Activated T-helper 9 cell treated with anti-CD3 and anti-CD28 coated beads, Interleukin-2, amount 50 U/mL, for 16 hours (primary cell): ENCODE measurements at regions not wholly inside any gene's neighbourhood (a gene's known extent, or its start where the extent isn't known, plus 50 kb on each side); places are given as distances from the start of the nearest gene placed in this dataset.

ENCODE experiments used
- DNase-seq: peaks from one replicate; pipeline ENCODE4 v3.0.0-alpha.2; 2020; ENCODE audit warnings: low read depth

DNA sequence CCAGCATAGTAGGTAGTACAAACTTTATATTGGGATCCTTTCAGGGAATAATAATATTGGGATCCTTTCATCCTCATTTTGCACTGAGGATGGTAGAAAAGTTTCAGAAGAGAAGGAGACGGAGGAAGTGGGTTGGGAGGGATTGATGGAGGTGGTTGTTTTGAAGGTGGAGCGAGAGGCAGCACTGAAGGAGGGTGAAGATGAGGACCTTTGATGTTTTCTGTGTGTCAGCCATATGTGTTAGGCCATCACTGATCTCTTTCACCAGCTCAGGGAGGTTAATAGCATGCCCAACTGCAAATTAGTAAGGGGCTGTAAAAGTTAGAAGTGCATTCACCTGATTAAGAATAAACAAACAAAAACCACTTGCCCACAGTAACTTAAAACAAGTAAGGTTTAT, 275.5 kb upstream of the B3GAT1 start:
- DNase-seq, result no peak

DNA sequence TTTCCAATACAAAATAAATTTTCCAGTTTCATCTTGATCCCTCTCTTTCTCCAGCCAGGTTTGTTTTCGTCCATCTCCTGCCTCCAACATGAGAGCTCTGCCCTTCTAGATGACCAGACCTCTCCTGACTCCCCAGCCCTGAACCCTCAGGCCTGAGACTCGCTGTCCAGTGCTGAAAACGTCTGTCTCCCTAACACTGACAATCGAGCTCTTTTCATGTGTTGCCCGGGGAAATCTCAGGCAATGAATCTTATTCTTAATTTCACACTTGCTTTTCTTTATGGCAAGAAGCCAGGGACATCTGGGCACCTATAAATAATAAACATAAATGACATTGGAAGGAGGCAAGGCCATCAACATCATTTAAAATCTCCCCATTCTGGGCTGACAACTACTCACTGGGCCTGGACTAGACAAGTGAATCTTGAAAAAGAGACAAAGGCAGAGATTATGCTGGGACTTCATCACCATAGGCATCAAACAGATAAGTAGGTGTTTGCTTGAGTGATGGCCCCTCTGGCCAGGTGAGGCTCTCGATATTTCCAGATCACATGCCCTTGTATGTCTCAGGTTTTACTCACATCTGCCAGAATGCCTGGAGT, 274.5 kb upstream of the B3GAT1 start:
- DNase-seq, result no peak

DNA sequence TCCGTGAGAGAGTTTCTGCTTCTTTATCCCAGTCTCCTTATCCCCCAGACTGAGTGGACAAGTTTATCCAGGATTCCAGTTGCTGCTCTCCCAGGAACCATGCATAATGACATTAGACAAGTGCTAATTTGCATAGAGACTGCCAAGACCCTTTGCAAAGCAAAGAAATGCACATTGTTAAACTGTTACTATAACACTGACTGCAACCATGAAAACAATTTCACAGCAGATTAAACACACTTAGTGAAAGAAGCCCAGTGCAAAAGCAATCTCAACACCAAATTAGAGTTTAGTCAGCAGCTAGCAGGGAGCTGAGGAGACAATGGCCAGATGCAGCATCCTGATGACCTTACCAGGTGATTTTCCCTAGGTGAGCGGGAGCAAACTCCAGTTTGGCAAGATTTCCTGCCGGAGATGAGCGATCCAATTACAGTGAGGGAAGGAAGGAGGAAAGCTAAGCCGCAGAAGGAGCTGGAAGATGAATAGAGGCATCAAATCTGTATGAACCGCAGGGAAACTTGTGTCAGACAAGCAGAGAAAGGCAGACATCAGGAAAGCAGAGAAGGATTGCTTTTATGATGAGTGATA, 273.8 kb upstream of the B3GAT1 start:
- no peak for DNase-seq

DNA sequence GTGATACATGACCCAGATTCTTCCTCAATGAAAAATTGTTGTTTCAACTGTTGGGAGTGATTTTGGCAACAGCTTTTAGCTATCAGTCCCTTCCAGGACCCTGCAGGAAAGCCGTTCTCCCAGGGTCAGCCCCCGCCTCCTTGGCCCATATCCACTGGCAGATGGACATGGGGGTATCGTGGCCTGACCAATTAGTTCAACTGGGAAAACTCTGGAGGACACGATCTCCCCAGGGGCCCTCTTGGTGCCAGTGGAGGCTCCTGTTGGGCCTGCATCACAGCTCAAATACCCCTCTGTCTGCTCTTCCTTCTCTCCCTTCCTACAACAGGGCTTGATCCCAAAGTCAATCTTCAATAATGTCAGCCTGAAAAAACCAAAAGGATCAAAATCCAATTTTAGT, 272.5 kb upstream of the B3GAT1 start:
- no peak for DNase-seq

DNA sequence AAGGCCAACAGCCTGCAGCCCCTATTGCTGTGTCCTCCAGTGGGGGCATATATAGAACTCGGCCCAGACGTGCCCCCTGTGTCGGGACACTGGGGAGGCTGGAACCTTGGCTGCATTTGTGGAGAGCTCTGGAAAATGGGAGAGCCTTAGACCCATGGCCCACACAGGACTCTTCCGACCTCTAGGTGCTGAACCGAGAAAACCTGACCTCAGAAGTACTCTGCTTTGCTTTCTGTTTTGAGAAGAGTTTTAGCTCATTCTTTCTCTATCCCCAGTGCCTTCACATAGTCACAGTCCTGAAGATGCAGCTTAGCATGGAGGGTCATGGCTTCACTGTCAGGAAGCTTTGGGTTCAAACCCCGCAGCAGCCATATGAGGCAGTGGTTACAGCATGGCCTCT, 271.8 kb upstream of the B3GAT1 start:
- DNase-seq, result no peak

DNA sequence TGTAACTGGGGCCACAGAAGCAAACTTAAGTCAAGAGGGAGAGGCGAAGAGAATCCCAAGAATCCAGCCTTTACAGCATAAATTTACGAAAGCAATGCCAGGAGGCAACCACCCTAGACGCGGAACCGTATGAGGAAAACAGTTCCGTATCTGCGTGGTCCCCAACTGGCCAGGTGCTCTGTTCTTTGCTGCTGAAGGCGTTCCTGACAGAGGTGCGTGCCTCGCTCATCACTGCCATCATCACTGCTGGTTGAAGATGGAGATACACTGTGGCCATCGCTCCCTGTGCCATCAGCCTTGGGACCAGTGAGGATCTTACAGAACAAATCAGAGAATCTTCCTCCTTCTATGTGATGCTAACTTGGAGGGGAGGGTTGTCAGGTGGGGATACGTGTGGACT, 270.5 kb upstream of the B3GAT1 start:
- DNase-seq, result no peak

DNA sequence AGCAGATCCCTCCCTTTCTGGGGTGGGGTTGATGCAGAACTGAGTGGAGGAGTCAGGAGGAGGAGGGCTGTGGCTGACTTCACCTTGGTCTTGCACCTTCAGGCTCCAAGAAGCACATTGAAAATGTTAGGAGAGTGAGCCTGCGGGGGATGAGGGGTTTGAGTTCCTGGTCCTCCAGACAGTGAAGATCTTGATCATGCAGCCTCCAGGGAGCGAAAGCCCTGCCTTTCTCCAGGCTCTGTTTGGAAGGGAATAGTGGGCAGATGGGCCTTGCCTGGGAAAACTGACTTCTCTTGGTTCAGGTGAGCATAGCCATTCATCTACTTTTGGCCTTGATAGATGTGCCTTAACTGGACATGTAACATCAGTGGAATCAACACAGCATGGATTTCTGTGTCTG, 267.6 kb upstream of the B3GAT1 start:
- DNase-seq, result no peak

DNA sequence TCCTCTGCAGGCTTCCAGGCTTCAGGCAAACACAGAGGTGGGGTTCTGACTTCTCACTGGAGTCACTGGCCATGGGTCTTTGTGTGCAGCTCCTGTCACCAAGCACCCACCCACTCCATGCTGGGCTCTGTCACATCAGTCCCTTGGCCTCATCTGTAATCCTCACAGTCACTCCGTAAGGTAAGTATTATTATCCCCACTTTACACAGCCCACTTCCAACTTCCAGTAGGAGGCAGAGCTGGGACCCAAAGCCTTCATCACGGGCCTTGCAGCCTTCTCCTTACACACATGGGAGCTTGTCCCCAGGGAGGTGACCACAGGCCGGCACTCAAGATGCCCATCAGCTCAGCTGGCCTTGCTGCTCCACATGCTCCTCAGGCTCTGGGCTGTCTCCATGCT, 266.7 kb upstream of the B3GAT1 start:
- DNase-seq, result no peak

DNA sequence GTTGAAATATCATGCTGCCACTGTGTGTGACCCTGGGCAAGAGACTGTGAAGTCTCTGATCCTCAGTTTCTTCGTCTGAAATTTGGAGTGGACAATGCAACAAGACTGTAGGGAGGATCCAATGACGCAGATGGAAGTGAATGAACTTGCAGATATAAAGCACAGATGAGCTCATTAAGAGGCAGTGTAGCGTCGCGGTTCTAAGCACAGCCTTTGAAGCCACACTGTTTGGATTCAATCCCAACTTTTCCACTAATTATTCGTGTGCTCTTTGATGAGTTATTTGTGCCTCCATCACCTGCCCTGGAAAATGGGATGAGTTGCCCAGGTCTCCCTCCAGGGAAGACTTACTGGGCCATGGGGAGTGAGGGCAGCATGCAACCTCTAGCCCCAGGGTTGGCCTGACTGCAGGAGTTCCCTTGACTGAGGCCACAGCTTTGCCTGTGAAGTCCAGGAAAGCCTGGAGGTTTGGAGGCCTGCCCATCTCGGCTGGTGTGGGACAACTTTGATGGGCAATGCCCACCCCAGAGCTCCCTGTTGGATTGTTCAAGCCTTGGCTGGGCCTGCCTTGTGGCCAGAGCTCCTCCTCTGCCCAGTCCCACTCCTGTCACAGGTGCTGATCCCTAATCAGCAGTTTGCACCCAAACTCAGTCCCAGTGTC, 266.0 kb upstream of the B3GAT1 start:
- DNase-seq, result no peak

DNA sequence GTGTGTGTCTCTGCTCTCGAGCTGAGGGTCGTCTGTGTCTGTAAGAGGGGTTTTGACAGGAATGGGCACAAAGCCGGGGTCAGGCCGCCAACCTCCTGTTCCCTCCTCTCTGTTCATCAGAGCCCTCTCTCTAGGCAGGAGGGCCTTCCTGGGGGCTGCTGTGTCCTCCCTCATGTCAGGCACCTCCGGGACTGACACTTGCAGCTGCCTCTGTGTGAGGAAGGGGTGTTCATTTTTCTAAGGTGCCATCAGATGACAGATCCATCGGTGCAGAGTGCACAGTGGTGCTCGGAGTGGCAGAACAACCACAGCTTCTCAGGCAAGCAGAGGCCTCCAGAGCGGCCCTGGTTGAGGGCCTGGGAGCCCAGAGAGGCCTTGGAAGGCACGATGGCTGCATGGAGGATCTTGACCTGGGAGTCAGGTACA, 265.4 kb upstream of the B3GAT1 start:
- no peak for DNase-seq

DNA sequence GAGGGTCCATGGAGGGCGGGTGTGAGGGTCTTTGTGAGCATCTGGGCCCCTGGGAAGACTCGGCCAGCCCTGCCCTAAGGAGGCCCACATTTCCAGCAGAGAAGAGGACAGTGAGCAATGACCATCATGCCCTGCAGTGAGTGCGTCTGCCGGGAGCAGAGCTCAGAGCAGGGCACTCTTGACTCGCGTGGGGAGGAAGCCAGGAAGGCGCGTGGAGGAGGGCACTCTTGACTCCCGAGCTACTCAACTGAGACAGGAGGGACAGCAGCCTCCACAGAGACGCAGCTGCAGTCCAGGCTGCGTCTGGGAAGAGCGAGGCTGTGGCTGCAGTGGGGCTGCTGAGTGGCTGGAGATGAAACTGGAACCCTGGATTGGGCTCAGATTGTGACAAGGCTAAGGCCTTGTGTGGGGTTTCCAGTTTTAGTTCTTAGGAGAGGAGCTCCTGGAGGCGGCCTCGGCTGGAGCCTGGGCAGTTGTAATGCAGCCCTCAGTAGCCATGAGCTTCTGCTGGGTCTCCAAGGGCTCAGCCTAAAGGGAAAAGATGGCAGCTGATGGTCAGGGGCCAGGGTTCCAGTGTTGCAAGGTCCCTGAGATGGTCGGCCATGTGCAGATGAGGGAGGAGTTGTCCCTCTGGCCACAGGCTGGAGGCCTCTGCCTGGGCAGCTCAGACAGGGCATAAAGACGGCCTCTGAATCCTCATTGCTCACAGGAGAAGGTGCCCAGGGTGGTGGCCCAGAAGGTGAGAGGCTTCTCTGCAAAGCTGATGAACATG, 264.7 kb upstream of the B3GAT1 start:
- no peak for DNase-seq

DNA sequence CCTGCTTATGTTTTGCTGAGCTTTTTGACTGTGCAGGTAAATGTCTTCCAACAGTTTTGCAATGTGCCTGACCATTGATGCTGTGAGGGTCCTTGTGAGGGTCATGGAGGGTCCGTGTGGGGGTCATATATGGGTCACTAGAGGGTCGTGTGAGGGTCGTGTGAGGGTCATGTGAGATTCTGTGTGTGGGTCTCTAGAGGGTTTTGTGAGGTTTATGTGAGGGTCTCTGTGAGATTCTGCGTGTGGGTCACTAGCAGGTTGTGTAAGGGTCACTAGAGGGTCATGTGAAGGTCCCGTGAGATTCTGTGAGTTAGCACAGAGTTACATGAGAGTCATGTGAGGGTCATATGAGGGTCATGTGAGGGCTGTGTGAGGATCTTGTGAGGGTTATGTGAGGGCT, 263.9 kb upstream of the B3GAT1 start:
- DNase-seq, result no peak

DNA sequence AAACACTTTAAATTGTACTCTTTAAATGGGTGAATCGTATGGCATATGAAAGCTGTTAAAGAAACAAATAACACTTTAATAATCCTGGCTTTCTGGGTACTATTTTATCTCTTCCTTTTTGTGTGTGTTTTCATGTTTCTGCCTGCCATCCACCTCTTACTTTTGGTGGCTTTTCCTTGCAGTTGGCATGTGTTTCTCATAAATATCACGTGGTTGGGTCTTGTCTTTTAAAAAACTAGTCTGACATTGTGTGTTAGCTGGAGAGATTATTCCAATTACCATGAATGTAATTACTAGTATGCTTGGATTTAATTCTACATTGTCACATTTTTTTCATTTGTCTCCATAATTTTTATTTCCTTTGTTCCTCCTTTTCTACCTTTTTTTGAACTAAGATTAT, 262.9 kb upstream of the B3GAT1 start:
- DNase-seq, result no peak

DNA sequence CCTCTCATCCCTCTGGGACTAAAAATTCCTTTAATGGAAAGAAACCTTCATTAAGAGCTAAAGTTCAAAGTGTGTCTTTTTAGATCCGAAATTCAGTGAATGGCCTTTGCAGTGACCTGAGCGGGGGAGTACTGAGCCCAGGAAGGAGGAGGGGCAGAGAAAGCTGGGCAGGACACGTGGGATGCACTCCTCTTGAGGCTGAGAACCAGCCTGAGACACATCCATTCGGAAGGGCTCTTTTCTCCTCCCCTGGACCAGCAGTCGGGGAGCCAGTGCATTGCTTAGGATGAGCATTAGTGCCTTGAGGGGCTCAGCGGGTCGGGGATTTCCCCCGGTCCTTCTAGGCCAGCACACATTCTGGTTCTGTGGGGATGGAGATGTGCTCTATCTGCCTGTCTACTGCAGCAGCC, 258.9 kb upstream of the B3GAT1 start:
- no peak for DNase-seq

DNA sequence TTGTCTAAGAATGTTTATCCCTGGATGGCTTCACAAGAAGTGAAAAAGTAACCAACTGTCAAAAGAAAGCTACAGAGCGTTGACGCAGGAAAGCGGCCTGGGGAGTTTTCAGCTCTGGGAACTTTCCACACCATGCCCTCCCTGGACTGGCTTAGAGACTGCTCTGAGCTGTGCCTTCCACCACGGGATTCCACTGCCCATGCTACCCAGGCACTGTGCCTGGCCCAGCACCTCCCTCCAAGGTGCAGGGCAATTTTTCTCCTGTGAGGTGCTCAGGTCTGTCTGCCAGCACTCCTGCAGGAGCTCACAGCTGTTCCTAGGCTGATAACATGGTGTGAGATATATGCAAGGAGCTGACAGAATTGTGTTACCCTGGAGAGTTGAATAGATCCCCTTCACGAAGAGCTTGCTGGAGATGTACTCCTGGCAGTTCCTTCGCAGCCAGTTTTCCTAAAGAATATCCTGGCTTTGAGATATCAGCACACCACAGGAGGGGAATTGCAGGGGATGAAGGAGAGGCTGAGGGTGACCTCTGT, 258.3 kb upstream of the B3GAT1 start:
- DNase-seq, result no peak

DNA sequence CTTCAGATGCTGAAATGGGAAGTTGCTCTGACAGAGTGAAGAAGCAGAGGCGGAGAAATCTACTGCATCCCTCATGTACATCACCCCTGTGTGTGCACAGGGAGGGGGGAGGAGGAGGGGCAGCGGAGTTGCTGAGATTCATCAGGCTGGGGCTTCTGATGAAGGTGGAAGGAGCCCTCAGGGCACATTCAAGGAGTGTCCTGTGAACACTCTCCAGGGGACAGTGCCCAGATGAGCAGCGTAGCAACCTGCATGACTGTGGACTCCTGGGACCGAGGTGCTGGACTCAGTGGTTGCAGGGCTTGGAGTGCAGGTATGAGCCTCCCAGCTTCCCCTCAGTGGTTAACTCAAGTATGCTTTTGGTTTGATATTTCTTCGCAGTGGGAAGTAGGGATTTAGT, 257.8 kb upstream of the B3GAT1 start:
- no peak for DNase-seq

DNA sequence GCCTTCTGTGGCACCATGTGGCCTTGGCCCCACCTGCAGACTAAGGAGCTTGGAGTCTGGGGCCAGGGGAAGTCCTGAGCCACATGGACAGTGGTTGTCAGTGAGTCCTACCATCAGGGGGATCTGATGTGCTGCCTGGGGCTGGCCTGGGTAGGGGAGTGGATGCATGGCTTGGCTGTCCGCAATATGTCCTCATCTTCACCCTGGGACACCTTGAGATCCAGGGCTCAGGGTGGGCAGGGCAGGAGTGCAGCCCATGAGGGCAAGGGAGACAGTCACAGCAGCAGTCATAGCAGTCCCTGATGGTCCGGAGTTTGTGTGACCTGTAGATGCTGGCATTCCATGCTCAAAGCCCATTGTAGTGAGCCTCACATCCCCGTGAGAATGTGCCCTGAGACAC, 256.8 kb upstream of the B3GAT1 start:
- no peak for DNase-seq

DNA sequence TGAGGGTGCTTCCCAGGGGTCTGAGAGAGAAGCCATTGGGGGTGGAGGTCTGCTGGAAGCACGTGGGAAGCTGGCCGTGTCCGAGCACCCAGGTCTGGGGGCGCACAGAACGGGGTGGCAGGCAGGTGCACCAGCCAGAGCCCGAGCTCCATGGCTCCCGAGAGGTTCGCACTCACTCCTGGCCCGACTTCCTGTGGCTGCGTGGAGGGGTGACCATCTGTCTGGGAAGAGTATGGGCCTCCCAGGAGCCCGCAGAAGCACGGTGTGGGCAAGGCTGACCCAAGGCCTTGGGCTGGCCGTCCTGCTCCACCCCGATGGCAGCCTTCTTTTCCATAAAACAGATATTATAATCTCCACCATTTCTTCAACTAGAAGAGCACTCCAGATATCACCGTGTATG, 256.0 kb upstream of the B3GAT1 start:
- no peak for DNase-seq

DNA sequence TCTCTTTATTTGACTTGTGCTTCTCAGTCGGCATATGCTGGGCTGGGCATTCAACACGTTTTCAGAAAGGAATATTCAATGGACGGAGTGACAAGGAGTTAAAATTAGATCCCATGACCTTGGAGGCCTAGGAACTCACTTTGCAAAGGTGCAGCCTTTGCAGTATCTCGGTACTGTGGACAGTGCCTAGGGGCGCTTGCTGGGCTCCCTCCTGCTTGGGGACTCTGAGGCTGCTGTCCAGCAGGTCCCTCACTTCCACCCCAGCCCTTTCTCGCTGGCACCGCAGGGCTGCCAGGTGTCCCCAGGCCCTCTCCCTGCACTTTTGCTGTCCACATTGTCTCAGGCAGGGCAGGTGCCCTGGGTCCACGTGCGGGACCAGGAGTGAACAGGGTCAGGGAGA, 255.5 kb upstream of the B3GAT1 start:
- no peak for DNase-seq

DNA sequence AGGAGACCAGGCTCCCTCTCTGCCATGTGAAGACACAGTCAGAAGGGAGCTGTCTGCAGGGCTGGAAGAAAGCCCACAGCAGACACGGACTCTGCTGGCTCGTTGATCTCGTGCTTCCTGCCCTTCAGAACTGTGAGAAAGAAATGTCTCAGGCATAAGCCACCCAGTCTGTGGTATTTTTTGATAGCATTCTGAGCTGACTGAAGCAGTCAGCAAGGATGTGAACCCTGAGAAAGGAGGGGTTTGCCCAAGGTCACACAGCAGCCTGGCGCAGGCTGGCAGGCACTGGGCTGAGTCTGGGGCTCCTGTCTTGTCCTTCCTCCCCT, 255.1 kb upstream of the B3GAT1 start:
- no peak for DNase-seq

DNA sequence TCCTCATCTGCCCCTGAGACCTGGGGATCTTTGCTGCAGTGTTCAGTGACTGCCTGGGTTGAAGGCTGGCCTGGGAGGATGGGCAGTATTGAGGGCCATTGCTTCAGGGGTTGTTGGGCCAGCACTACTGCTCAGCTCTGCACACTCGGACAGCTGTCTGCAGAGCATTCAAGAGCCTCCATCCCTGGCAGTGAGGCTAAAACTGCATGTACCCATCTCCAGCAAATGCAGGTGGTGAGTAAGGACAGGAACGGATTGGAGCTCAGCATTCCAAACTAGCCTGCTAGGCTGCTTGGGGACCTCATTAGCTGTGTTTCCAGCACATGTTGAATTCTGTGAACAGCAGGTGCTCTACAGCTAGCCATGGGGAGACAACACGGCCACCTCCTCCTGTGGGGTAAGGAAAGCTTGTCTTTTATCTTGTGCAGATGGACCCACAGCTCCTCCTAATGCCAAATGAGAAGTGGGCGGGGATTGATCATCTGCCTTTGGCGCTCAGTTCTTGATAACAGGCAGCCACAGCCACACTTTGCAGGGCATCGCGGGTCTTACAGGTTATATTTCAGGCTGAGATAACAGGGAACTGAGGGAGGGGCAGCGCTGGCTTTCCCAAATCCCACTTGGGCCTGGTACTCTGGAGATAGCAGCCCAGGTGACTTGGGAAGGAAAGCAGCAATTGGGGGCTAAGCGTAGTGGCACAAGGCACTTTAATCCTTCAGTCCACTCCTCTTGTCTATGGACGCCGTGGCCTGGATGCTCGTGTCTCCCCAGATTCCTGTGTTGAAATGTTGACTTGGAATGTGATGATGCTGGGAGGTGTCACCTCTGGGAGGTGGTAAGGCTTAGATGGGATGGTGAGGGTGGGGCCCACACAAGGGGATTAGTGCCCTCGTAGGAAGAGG, 254.5 kb upstream of the B3GAT1 start:
- DNase-seq, result no peak
